Astrocyte of the spinal cord (primary cell): ENCODE measurements at regions not wholly inside any gene's neighbourhood (a gene's known extent, or its start where the extent isn't known, plus 50 kb on each side); places are given as distances from the start of the nearest gene placed in this dataset.

Source experiments
- DNase-seq: peaks from one replicate; pipeline ENCODE4 v3.0.0; 2011; ENCODE audit warnings: low read depth, low spot score
- H3K4me3 ChIP-seq: 2 replicates; pipeline ENCODE4 v1.5.1; 2011; ENCODE audit warnings: low read depth, mild to moderate bottlenecking, low read length, moderate library complexity
- in situ Hi-C: cut with HindIII; loops from 2 replicates; pipeline ENCODE4 v1.10.0; 2017; ENCODE audit warnings: low sequenced_read_pairs
- TF ChIP-seq, protein P1 (sequence below): IDR thresholded peaks from 2 replicates; pipeline ENCODE4 v1.5.1; 2012; ENCODE audit warnings: low read depth, mild to moderate bottlenecking, low read length, inconsistent platforms

DNA sequence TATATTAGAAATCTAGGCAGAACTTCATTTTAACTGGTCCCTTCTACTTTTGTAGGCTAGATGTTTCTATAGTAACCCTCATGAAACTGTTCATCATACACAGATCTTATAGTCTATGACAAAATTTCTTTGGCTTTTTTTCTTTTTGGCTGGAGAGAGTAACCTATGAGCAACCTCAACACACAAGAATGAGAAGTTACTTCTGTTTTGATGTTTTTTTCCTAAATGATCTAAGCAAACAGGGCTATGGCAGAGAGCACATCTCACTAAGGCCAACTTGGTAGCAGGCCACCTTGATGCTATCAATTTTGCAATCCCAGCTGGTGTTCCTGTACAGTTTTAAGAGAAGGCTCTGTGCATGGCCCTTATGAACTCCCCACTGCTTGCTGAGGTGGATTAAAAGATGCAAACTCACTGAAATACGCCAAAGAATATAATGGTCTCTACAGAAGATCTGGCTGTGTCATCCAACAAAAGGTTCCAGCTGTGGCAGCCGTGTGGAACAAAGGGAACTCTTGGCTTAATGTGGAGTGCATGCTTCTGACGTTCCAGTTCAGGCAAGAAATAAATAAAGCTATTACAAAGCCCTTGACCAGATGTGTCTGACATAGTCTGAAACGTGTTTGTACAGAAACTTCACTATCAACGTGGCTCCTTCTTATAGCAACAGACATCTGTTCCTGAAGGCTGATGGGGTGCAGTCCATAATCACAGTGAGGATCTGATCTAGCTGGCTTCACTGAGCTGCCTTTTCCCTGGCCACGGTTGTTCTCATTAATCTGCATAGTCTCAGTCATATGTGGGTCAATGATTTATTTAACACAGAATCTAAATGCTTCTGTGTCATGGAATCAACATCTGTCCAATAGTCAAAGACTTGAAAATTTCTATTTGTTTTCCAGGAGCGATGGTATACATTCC lies 481.1 kb downstream of the BMP2 start:
- DNase-seq, result no peak
- no peak overlapping the region for H3K4me3 ChIP-seq
- TF ChIP-seq, protein P1, sequence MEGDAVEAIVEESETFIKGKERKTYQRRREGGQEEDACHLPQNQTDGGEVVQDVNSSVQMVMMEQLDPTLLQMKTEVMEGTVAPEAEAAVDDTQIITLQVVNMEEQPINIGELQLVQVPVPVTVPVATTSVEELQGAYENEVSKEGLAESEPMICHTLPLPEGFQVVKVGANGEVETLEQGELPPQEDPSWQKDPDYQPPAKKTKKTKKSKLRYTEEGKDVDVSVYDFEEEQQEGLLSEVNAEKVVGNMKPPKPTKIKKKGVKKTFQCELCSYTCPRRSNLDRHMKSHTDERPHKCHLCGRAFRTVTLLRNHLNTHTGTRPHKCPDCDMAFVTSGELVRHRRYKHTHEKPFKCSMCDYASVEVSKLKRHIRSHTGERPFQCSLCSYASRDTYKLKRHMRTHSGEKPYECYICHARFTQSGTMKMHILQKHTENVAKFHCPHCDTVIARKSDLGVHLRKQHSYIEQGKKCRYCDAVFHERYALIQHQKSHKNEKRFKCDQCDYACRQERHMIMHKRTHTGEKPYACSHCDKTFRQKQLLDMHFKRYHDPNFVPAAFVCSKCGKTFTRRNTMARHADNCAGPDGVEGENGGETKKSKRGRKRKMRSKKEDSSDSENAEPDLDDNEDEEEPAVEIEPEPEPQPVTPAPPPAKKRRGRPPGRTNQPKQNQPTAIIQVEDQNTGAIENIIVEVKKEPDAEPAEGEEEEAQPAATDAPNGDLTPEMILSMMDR, result no peak
- in situ Hi-C loops, result no loop called here

DNA sequence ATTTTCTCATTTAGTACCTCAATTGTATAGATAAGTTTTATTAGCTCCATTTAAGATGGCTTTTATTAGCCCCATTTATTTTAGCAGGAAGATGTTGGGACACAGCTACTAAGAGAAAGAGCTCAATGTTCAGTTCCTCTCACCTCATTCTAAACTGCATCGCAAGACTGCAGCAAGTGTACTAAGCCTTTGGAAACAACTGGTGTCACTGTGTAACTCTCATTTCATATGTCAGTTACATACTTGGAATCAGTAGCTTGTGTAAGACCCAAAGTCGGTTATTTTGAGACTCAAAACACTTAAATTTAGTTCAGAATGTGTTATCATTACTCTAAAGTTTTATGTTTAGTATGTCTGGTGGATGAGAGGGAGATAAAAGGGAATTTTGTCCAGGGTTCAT lies 482.9 kb downstream of the BMP2 start:
- H3K4me3 ChIP-seq, result no peak overlapping the region
- DNase-seq, result no peak
- in situ Hi-C loops, result no loop called here
- TF ChIP-seq, protein P1, result no peak

DNA sequence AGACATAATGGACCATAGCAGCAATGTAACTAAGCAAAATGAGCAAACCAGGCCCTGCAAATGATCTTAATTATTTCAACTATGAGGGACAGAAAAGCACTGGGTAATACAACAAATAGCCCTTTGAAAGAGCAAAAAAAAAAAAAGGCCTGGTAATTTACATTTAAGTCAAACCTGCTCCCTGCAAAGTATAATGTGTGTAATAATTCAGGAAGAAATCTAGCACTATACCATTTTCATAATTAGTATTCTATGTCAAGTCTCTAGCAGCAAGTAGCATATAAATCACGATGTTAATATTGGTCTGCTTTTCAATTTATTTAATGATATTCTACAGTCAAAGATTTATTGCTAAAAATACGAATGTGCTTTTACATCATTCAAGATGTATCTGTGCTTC lies 489.6 kb downstream of the BMP2 start:
- TF ChIP-seq, protein P1, result no peak
- DNase-seq, result no peak
- no peak overlapping the region for H3K4me3 ChIP-seq
- in situ Hi-C loops, result no loop called here

DNA sequence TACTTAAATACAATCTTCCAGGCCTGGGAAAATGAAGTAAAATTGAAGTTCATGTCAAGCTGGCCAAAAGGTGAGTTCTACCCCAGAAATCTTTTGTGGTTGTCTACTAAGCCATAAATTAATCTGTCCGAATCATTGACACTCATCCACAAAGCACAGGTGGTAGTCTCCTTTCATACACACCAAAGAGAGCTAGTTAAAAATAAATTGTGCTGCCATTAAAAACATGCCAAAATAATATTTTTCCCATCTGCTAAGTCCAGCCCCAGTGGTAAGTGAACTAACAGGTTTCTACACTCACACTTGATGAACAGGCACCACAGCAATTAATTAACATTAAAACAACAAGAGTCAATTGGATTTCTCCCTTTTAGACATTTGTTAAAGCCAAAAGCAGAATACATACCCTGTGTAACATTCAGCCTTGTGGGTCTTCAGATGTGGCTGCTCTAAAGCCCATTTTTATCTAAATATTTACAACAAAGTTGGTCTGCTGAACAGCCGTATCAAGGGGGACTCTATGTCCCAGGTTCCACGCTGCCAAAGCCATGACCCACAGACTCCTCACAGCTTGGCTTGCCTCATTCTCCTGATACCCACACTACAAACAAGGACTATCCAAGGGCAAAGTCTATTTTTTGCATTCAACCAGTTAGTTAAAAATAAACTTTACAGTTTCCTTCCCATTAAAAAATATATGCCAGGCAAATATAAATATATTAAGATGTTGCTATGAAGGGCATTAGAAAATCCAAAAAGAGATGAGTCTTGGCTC lies 490.4 kb downstream of the BMP2 start:
- in situ Hi-C loops, result no loop called here
- no peak for DNase-seq
- TF ChIP-seq, protein P1, result no peak

DNA sequence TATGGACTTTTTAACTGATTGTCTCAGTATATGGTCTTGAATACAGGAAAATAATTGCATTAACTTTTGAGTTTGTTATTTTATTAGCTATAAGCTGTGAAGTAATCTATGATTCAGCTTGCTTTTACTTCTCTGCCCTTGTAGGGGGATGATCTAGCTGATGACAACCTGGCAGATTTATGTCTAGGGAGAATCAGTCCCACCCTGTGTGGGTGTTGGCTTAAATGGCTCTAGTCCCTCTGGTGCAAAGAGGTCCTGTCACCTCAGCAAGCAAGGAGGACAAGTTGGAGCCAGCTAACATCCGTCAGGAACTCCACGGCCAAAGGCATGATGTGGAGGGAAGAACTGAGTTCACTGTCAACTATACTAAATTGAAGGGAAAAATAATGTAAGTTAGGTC lies 495.3 kb downstream of the BMP2 start:
- H3K4me3 ChIP-seq, result no peak overlapping the region
- in situ Hi-C loops, result no loop called here
- no peak for DNase-seq
- TF ChIP-seq, protein P1, result no peak

More for the DNA sequence above, 490.4 kb downstream of the BMP2 start:
- H3K4me3 ChIP-seq, result no peak overlapping the region

DNA sequence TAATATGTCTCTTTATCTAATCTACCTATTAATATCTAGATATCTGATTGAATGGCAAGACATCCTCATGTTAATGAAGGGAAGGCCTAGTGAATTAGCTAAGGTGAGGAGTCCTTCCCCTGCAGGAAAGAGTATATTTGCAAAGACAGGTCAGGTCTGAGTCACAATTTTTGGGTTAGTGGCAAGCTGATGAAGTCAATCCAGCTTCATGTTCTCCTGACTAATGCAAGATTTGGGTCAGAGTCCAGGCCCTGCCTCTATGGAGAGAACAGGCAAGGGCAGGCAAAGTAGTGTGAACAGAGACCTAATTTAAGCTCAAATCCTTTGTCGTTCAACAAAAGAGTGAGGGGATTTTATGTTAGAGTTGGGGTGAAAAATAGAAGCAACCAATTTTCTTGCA lies 496.7 kb downstream of the BMP2 start:
- no peak overlapping the region for H3K4me3 ChIP-seq
- TF ChIP-seq, protein P1, result no peak
- in situ Hi-C loops, result no loop called here
- no peak for DNase-seq
